HCT116 (cell line): ENCODE measurements at regions not wholly inside any gene's neighbourhood (a gene's known extent, or its start where the extent isn't known, plus 50 kb on each side); places are given as distances from the start of the nearest gene placed in this dataset.

Source experiments
- ATAC-seq: fragments of 200-7000 bp; cut with Tn5 transposase; 2 replicates; pipeline ENCODE4 v1.9.1; 2020; ENCODE audit warnings: mild to moderate bottlenecking, moderate library complexity
- BruUV-seq: library from RNA; stranded (reverse); fragments of 400-500 nt; replicated peaks from 2 replicates; lab custom pipeline; 2021; lab: Mats Ljungman, UMichigan
- CTCF ChIA-PET: fragments of 300-600 bp; sonication (Branson Sonifier 250); formaldehyde crosslinking; loops from one replicate; lab custom pipeline; 2021; ENCODE audit warnings: antibody characterized with exemption; lab: Charles Lee
- POLR2A ChIA-PET: fragments of 300-600, 350-600 bp; sonication (Branson Sonifier 250); formaldehyde crosslinking; loops from one replicate; lab custom pipeline; 2021; ENCODE audit warnings: antibody characterized with exemption; lab: Charles Lee
- RAD21 ChIA-PET, 2 experiments: fragments of 300-600 bp; sonication (Branson Sonifier 250); formaldehyde crosslinking; loops; one replicate each; lab custom pipeline; 2023; ENCODE audit warnings: low total read pairs in 2 of 2; ENCODE audit not compliant: uncharacterized antibody in 2 of 2, unreplicated experiment in 2 of 2, low non-redundant PET in 1 of 2; lab: Charles Lee
- DNase-seq: peaks from one replicate; pipeline ENCODE4 v3.0.0-alpha.2; 2010; ENCODE audit warnings: low read depth, low spot score
- H2AFZ ChIP-seq: fragments of 200-600 bp; shearing (Covaris generic), sonication (generic); 2 replicates; pipeline ENCODE4 v1.6.1; 2017; ENCODE audit warnings: low read depth, mixed run types, mixed read lengths, antibody characterized with exemption, low read length; ENCODE audit not compliant: poor library complexity, severe bottlenecking
- H3K27ac ChIP-seq: 2 replicates; pipeline ENCODE4 v1.5.1; 2012; ENCODE audit warnings: low read depth, low read length
- H3K27me3 ChIP-seq: fragments of 200-600 bp; sonication (generic); 2 replicates; pipeline ENCODE4 v1.6.1; 2016; ENCODE audit warnings: mixed run types, low read length, mixed read lengths; ENCODE audit not compliant: insufficient read depth
- H3K36me3 ChIP-seq, 2 experiments: fragments of 200-500 bp in 1 of 2; fragments of 200-600 bp in 1 of 2; sonication (Bioruptor generic) in 1 of 2; sonication (generic) in 1 of 2; 2 replicates each; pipeline versions ENCODE4 v1.5.1 to v1.6.1; 2014 to 2016; ENCODE audit warnings: low read length in 2 of 2, inconsistent platforms in 1 of 2, mixed read lengths in 1 of 2, mixed run types in 1 of 2; ENCODE audit not compliant: insufficient read depth in 2 of 2, control insufficient read depth in 1 of 2
- H3K4me1 ChIP-seq, 2 experiments: fragments of 200-600 bp in 1 of 2; sonication (generic) in 1 of 2; 2 replicates each; pipeline versions ENCODE4 v1.5.1 to v1.6.1; 2012 to 2017; ENCODE audit warnings: low read length in 2 of 2, inconsistent platforms in 1 of 2, mild to moderate bottlenecking in 1 of 2, mixed read lengths in 1 of 2, mixed run types in 1 of 2, moderate library complexity in 1 of 2; ENCODE audit not compliant: insufficient read depth in 2 of 2, control insufficient read depth in 1 of 2
- H3K4me2 ChIP-seq: fragments of 200-600 bp; sonication (generic); 2 replicates; pipeline ENCODE4 v1.6.1; 2017; ENCODE audit warnings: mixed run types, low read length, mixed read lengths
- H3K4me3 ChIP-seq, 2 experiments: fragments of 200-600 bp in 1 of 2; sonication (generic) in 1 of 2; replicated peaks in 1 of 2; 2 replicates each; pipeline ENCODE4 v1.5.1; 2011 to 2016; ENCODE audit warnings: low read length in 2 of 2, control low read depth in 1 of 2, low read depth in 1 of 2, mild to moderate bottlenecking in 1 of 2, mixed read lengths in 1 of 2, mixed run types in 1 of 2
- H3K79me2 ChIP-seq: fragments of 200-600 bp; sonication (generic); 2 replicates; pipeline ENCODE4 v1.6.1; 2017; ENCODE audit warnings: mild to moderate bottlenecking, mixed run types, low read length, moderate library complexity, mixed read lengths; ENCODE audit not compliant: insufficient read depth
- H3K9ac ChIP-seq: fragments of 200-600 bp; sonication (generic); 2 replicates; pipeline ENCODE4 v1.6.1; 2016; ENCODE audit warnings: low read length, mixed read lengths
- H3K9me2 ChIP-seq: fragments of 200-600 bp; sonication (generic), shearing (Covaris generic); 2 replicates; pipeline ENCODE4 v1.6.1; 2017; ENCODE audit warnings: mixed run types, mild to moderate bottlenecking, moderate library complexity; ENCODE audit not compliant: insufficient read depth
- H3K9me3 ChIP-seq, 2 experiments: fragments of 200-500 bp in 1 of 2; fragments of 200-600 bp in 1 of 2; sonication (Bioruptor generic) in 1 of 2; sonication (generic) in 1 of 2; 2 replicates each; pipeline ENCODE4 v1.6.1; 2014 to 2017; ENCODE audit warnings: low read length in 2 of 2, mixed read lengths in 2 of 2, inconsistent platforms in 1 of 2, low read depth in 1 of 2, mild to moderate bottlenecking in 1 of 2, mixed run types in 1 of 2, moderate library complexity in 1 of 2; ENCODE audit not compliant: control insufficient read depth in 1 of 2, insufficient read depth in 1 of 2
- H4K20me1 ChIP-seq: fragments of 200-600 bp; sonication (generic), shearing (Covaris generic); 2 replicates; pipeline ENCODE4 v1.6.1; 2017; ENCODE audit warnings: mixed run types, mild to moderate bottlenecking, moderate library complexity; ENCODE audit not compliant: insufficient read depth
- CBX3 ChIP-seq: IDR thresholded peaks from 2 replicates; pipeline ENCODE4 v1.6.1; 2012; ENCODE audit warnings: low read depth
- CEBPB ChIP-seq: IDR thresholded peaks from 2 replicates; pipeline ENCODE4 v1.6.1; 2012; ENCODE audit warnings: low read depth
- CTCF ChIP-seq, 3 experiments: fragments of 200-600 bp in 1 of 3; sonication (generic) in 1 of 3; IDR thresholded peaks in 2 of 3; conservative IDR thresholded peaks in 1 of 3; 2 replicates each; pipeline ENCODE4 v1.5.1; 2012 to 2017; ENCODE audit warnings: low read depth in 2 of 3, low read length in 2 of 3, antibody characterized with exemption in 1 of 3, borderline replicate concordance in 1 of 3, control low read depth in 1 of 3, mild to moderate bottlenecking in 1 of 3, mixed read lengths in 1 of 3, mixed run types in 1 of 3, moderate library complexity in 1 of 3; ENCODE audit not compliant: insufficient read depth in 1 of 3
- ELF1 ChIP-seq: IDR thresholded peaks from 2 replicates; pipeline ENCODE4 v1.6.1; 2012; ENCODE audit warnings: low read depth, borderline replicate concordance
- FOSL1 ChIP-seq: IDR thresholded peaks from 2 replicates; pipeline ENCODE4 v1.6.1; 2012; ENCODE audit warnings: low read depth
- POLR2AphosphoS5 ChIP-seq: IDR thresholded peaks from 2 replicates; pipeline ENCODE4 v1.6.1; 2011; ENCODE audit warnings: mild to moderate bottlenecking, low read depth, low read length, moderate library complexity
- RAD21 ChIP-seq: IDR thresholded peaks from 2 replicates; pipeline ENCODE4 v1.6.1; 2012; ENCODE audit warnings: low read depth, mild to moderate bottlenecking
- SP1 ChIP-seq: IDR thresholded peaks from 2 replicates; pipeline ENCODE4 v1.6.1; 2012; ENCODE audit warnings: low read depth
- ZFX ChIP-seq: fragments of 450-650 bp; IDR thresholded peaks from 2 replicates; pipeline ENCODE4 v1.6.1; 2017
- intact Hi-C: fragments of 100-400 bp; cut with micrococcal nuclease; formaldehyde crosslinking; loops from 2 replicates; pipeline ENCODE4 v1.10.0; 2022

- peak overlapping the region; percentile 43 for H2AFZ ChIP-seq
- H3K4me1 ChIP-seq, result peaks cover 23 to 65% of the 10 kb centered on the region in 2 experiments
- intact Hi-C loops, result no loop called here
- no TSS peak for BruUV-seq
- no peaks in the 10 kb centered on the region for H3K79me2 ChIP-seq
- no peaks in the 10 kb centered on the region for H3K36me3 ChIP-seq
- H3K9me3 ChIP-seq, result no peaks in the 10 kb centered on the region
- CTCF ChIA-PET, result interaction anchor here (0.9 kb wide), 1 partner anchor 72 kb away, joined by 3 read pairs; no protein-coding TSS in a partner anchor
- H3K27me3 ChIP-seq, result no peaks in the 10 kb centered on the region
- TF ChIP-seq ELF1, result no peak
- no peak for TF ChIP-seq POLR2AphosphoS5
- no peak for TF ChIP-seq RAD21
- TF ChIP-seq CBX3, result no peak
- TF ChIP-seq CEBPB, result no peak
- no peak for TF ChIP-seq ZFX
- no peak for TF ChIP-seq SP1
- no peak for TF ChIP-seq CTCF (IDR thresholded peaks at IDR 0.05 in 2 of 3, conservative IDR thresholded peaks at IDR 0.05 in 1 of 3; ENCODE audit: borderline replicate concordance in 1 of 3, insufficient read depth in 1 of 3, low read depth in 2 of 3, low read length in 2 of 3)
- TF ChIP-seq FOSL1, result no peak
- H4K20me1 ChIP-seq, result no peaks in the 10 kb centered on the region
- no peak overlapping the region for H3K9ac ChIP-seq
- no peaks in the 10 kb centered on the region for H3K9me2 ChIP-seq
- no peak overlapping the region for H3K27ac ChIP-seq
- no peak overlapping the region for H3K4me3 ChIP-seq
- RAD21 ChIA-PET, result no interaction called here
- POLR2A ChIA-PET, result interaction anchor here (1.4 to 2.1 kb wide), 4 partner anchors 12 to 72 kb away, joined by 3 to 6 read pairs (median 4); no protein-coding TSS in a partner anchor
- DNase-seq (no peak), ATAC-seq (no peak)
- peak overlapping the region; percentile 21 for H3K4me2 ChIP-seq
Observed at GRCh38 chr10:110426294-110427181, 71.2 kb upstream of the DUSP5 start.
